Medulla oblongata (tissue), 1 donor: ENCODE measurements at regions not wholly inside any gene's neighbourhood (a gene's known extent, or its start where the extent isn't known, plus 50 kb on each side); places are given as distances from the start of the nearest gene placed in this dataset.

Experiments
- DNase-seq: peaks from one replicate; pipeline ENCODE4 v3.0.0-alpha.2; 2015; ENCODE audit errors: extremely low spot score

DNA sequence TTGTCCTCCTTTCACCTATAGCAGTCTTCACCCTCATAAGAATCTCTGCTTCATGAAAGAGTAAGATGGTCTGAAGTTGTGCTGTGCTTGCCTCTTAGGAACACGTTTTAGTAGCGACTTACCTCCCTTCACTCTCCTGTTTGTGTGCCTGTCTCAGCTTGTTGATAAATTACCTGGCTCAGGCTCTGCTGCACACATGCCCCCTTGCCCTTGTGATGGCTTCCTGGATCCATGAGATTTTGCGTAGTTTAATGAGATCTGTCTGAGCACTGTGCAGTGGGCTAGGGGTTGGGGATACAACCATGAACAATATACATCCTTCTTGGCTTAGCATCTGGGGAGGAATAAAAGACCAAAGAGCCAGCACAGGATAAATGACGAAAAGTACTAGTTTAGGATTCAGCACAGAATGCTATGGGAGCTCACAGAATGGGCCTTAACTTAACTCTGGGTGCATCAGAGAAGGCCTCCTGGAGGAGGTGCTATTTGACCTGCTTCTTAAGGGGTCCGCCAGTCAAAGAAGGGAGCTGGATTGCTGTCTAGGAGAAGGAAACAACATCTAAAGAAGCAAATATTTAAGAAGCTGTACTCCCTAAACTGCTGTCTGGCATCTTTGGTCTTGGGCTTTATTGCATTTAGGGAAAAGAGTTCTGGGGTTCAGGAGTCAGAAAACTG lies 175.7 kb upstream of the PLXNA2 start:
- no peak for DNase-seq

GRCh38 chr1:208420696-208421095 lies 176.5 kb upstream of the PLXNA2 start:
- no peak for DNase-seq

- no peak for DNase-seq
Measured at GRCh38 chr1:208421486-208421885, 177.3 kb upstream of the PLXNA2 start.

- no peak for DNase-seq
Measured at GRCh38 chr1:208423526-208423925, 179.3 kb upstream of the PLXNA2 start.

GRCh38 chr1:208425096-208425495 lies 180.9 kb upstream of the PLXNA2 start:
- DNase-seq, result no peak

DNA sequence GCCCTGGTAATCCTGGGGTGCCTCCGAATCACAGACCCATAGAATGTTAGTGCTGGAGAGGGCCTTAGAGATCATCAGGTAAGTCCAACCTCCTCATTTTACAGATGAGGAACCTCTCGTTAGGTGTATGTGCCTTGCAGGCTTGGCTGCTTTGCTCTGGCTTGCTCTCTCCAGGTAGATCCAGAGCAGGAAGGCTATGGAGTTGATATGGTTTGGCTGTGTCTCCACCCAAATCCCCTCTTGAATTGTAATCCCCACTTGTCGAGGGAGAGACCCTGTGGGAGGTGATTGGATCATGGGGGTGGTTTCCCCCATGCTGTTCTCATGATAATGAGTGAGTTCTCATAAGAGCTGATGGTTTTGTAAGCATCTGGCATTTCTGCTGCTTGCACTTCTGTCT lies 186.0 kb upstream of the PLXNA2 start:
- DNase-seq, result no peak

DNA sequence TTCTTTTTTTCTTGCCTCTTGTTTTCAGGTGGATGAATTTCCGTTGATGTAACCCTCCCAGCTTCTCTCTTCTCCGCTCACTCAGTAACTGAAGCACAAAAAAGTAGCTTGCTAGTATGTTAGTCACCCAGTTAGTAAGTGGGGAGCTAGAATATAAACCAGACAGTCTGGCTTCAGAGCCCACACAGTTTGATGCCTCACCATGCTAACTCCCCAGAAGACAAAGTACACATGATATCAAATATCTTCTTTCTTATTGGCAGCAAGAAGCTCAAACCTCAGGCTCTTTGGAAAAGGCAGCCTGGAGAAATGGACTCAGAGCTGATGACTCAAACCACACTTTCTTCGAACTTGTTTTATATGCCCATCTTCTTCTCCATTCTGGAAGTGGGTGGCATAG lies 187.5 kb upstream of the PLXNA2 start:
- no peak for DNase-seq

DNA sequence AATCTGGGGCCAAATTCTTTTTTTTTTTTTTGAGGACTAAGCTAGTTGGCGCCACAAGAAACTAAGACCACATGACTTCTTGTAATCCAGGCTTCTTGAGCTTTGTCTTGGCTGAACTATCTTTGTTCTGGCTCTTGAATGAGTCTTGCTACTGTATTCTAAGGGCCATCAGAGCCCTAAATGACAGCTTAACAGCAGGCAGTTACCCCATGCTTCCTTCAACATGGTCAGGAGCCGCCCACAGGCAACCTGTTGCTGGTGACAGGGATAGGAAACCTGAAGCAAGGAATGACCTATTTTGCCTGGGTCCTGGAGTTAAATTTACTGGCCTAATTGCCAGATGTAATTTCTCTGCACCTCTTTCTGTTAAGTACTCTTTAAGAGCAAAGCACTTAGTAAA lies 188.2 kb upstream of the PLXNA2 start:
- no peak for DNase-seq

DNA sequence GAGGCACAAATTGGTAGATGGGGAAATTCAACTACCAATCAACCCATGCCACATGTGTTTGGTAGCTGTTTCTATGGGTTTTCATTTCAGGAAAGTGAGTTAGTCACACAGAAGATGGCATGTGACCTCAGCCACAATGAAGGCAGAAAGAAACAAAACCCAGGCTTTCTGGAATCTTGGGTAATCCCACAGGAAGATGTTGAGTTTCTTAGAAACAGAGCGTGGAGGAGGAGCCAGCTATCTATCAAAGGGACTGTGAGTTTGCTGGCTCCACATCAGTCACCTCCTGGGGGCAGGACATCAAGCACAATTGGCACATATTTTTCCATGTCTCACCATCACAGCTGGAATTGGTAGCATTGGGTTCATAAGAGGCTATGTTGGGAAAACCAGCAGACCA lies 188.9 kb upstream of the PLXNA2 start:
- no peak for DNase-seq

GRCh38 chr1:208433971-208434370 lies 189.8 kb upstream of the PLXNA2 start:
- no peak for DNase-seq

DNA sequence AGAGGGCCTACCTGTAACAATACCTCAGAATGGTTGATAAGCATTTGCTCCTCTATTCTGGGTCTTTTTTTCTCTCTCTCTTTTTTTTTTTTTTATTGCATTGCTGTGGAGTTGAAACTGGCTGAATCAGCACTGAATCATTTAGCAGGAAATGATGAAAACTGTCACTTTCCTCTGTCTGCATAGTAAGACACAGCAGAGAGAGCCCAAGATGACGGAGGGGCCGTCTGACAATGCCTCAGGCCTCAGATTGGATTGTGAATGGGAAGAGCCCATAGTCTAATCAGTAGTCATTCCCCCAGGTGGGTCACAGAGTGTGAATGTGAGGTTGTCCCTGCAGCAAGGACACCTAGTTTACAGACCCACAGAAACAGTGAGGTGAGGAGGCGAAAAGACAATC lies 193.2 kb upstream of the PLXNA2 start:
- no peak for DNase-seq

DNA sequence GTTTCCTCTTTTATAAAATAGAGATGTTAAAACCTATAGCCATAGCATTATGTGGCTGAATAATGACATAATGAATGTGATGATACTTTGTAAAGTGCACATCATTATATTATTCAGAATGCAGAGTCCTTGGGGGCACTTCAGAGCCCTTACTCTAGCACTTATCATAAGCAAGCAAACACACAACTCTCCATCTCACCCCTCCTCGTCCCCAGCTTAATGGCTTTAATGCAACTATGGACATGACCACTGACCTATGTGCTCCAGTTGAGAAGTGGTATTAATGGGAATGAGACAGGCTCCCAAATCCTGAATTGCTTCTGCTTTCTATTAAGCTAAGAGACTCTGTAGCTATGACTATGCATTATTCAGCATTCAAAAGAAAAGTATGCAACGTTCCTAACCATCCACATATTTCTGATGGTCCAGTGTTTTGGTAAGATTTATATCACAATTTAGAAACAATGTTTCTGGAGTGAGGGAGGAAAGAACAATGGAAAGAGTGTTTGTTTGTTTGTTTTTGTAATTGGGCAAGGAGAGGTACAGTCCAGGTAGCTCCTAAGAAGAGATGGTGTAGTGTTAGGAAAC lies 194.0 kb upstream of the PLXNA2 start:
- DNase-seq, result no peak

- DNase-seq, result no peak
Measured at GRCh38 chr1:208445758-208446203, 201.6 kb upstream of the PLXNA2 start.

DNA sequence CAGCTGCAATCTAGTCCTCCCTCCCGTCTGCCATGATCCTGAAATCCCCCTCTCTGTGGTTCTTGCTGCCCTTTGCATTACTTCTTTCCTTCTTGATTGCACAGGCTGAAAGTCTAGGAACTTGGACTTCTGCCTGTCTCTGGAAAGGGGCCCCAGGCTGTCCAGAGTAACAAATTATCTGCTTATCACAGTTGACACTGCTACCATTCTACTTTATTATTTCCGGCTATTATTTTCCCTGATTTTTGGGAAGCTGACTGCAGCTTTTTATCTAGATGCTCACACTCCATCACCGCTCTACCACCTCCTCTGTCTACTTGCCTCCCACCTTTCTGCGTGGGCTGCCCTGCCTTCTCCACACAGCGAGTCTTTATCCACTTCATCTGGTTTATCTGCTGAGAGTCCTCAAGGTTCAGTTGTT lies 202.1 kb upstream of the PLXNA2 start:
- no peak for DNase-seq

DNA sequence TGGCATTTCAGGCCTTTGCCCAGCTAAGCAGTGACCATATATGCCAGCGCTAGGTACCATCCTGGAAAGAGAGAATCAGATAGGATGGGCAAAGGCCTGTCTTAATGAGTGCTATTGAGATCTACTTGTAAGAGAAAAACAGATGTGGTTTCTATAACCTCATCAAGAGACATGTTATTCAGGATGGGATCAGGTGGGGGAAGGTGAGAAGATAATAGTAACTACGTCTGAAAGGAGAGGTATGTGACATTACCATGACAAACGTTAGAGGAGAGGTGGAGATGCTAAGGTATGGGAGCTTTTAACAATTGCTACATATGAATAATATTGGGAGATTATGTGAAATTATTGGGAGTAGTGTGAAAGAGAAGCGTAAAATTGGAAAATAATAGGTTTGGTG lies 204.2 kb upstream of the PLXNA2 start:
- no peak for DNase-seq

DNA sequence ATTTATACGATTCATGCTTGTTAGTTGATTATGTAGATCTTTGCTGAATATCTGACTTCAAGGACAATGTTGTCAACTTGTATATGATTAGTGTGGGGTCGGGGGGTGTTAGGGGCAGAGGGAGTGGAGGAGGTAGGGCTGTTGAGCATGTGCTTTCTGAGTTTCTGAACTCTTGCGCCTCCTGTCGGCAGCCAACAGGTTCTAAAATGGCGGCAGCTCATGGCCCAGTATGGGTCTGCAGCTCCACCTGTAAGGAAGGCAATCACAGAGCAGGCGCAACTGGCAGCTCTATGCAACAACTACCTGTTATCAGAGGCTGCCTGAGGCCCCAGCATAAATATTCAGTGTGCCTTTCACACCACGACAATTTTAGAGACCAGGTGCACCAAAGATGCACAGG lies 205.8 kb upstream of the PLXNA2 start:
- no peak for DNase-seq

DNA sequence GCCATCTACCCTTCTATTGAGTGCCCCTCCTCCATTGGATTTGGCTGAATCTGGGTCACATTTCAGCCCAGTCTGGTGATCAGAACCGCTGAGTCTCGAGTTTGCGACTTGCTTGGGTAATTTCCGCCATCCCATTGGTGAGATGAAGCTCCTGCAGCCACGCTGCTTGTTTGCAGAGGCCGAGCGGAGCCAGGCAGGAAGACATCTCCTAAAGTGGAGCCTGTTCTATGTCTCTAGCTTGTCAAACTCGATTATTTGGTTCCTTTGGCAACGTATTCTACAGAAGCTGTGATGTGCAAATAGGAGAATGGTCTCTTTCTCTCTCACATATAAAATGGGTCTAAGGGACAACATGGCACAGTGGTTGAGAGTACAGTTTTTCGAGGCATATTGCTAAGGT lies 206.8 kb upstream of the PLXNA2 start:
- no peak for DNase-seq

DNA sequence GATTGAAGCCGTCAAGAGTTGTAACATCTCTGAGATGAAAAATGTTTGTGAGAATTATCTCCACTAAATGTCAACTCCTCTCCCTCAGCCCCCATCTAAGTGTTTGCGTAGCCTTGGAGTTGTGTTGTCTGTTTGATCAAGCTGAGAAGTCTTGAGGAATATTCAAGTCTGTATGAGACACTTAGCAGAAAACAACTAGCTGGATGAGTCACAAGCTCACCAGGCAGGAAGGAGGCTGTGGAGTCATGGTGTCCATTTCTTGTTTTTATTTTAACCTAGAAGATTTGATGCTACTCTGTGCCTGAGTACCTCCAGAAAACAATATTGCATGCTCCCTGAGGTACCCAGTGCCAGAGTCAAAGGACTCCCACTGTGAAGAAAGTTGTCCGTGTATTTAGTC lies 211.6 kb upstream of the PLXNA2 start:
- DNase-seq, result no peak

DNA sequence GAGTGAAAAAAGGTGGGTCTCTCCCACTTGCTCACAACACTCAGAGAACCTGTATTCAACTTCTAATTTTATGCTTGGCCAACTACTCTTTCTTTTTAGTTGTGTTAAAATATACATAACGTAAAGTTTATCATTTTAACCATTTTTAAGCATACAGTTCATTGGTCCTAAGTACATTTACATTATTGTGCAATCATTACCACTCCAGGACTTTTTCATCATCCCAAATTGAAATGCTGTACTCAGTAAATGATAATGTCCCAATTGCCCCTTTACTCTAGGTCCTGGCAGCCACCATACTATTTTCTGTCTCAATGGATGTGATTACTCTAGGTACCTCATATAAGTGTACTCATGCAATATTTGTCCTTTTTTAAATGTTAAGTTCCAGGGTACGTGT lies 212.3 kb upstream of the PLXNA2 start:
- DNase-seq, result no peak

GRCh38 chr1:208460823-208461222 lies 216.6 kb upstream of the PLXNA2 start:
- no peak for DNase-seq

GRCh38 chr1:208461680-208462079 lies 217.5 kb upstream of the PLXNA2 start:
- no peak for DNase-seq

DNA sequence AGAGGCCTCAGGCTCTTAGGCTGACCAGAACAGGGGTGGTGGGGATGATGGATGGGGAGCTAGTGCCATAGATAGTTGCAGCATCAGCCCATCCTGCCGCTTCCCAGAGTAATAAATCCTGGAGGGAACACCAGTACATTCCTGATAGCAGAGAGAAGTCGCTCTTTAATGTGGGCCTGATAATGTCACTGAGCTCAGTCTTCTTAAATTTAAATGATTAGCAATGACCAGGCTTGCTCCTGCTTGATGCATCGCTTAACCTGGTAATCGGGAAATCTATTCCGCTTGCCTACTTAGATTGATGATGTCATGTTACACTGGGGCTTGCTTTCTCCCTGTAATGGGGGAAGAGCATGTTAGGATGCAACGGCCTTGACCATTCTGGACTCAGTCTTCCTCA lies 218.6 kb upstream of the PLXNA2 start:
- no peak for DNase-seq

DNA sequence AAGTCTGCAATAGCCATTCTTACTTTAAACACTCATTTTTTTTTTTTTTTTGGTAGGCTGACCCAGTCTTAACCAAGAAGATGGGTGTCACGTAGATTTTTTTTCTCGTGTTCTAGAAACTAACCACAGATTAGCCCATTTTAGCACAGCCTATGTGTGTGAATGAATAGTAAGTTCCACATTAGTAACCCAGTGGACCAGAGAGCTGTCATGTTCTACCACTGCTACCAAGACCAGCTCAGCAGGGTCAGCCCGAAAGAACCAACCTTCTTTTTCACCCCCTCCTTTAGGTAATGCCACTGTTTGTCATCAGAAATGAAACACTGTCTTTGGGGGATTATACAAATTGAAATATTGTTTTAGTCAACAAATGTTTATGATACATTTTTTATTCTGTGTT lies 221.1 kb upstream of the PLXNA2 start:
- DNase-seq, result no peak
